ENCODE measurements at regions not wholly inside any gene's neighbourhood (a gene's known extent, or its start where the extent isn't known, plus 50 kb on each side); places are given as distances from the start of the nearest gene placed in this dataset.

DNA sequence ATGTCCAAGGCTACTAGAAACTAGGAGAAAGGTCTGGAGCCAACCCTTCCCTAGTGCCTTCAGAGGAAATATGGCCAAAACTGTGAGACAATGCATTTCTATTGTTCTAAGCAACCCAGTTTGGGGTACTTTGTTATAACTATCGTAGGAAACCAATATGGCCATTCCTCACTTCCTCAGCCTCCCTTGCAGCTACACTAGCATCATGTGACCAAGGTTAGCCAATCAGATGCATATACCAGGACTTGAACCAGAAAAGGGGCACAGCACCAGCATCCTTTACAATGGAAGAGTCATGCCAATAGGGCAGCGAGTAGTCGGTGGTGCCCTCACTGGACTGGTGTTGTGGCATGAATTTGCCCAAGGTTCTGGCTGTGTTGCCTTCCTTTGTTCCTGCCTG, 464.0 kb downstream of the TMEM114 start:
- H3K4me3 ChIP-seq = no peak overlapping the region
- H3K36me3 Mint-ChIP-seq (ENCODE audit: low read depth) = no peaks in the 10 kb centered on the region
- TF ChIP-seq EZH2phosphoT487 (IDR thresholded peaks at IDR 0.05; ENCODE audit: unreplicated experiment) (no peak), EZH2 (IDR thresholded peaks at IDR 0.05; ENCODE audit: low read depth, unreplicated experiment) (no peak), JUNB (IDR thresholded peaks at IDR 0.05; ENCODE audit: unreplicated experiment) (no peak), STAT1 (IDR thresholded peaks at IDR 0.05; ENCODE audit: unreplicated experiment) (no peak), NANOG (IDR thresholded peaks at IDR 0.05; ENCODE audit: borderline replicate concordance) (no peak), ZNF331 (CRISPR knock-in tag; IDR thresholded peaks at IDR 0.05; ENCODE audit: low read depth) (no peak)
- TF ChIP-seq, protein P1, sequence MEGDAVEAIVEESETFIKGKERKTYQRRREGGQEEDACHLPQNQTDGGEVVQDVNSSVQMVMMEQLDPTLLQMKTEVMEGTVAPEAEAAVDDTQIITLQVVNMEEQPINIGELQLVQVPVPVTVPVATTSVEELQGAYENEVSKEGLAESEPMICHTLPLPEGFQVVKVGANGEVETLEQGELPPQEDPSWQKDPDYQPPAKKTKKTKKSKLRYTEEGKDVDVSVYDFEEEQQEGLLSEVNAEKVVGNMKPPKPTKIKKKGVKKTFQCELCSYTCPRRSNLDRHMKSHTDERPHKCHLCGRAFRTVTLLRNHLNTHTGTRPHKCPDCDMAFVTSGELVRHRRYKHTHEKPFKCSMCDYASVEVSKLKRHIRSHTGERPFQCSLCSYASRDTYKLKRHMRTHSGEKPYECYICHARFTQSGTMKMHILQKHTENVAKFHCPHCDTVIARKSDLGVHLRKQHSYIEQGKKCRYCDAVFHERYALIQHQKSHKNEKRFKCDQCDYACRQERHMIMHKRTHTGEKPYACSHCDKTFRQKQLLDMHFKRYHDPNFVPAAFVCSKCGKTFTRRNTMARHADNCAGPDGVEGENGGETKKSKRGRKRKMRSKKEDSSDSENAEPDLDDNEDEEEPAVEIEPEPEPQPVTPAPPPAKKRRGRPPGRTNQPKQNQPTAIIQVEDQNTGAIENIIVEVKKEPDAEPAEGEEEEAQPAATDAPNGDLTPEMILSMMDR (conservative IDR thresholded peaks at IDR 0.05; ENCODE audit: low read depth in 2 of 2) = no peak
- TF ChIP-seq, protein P2, sequence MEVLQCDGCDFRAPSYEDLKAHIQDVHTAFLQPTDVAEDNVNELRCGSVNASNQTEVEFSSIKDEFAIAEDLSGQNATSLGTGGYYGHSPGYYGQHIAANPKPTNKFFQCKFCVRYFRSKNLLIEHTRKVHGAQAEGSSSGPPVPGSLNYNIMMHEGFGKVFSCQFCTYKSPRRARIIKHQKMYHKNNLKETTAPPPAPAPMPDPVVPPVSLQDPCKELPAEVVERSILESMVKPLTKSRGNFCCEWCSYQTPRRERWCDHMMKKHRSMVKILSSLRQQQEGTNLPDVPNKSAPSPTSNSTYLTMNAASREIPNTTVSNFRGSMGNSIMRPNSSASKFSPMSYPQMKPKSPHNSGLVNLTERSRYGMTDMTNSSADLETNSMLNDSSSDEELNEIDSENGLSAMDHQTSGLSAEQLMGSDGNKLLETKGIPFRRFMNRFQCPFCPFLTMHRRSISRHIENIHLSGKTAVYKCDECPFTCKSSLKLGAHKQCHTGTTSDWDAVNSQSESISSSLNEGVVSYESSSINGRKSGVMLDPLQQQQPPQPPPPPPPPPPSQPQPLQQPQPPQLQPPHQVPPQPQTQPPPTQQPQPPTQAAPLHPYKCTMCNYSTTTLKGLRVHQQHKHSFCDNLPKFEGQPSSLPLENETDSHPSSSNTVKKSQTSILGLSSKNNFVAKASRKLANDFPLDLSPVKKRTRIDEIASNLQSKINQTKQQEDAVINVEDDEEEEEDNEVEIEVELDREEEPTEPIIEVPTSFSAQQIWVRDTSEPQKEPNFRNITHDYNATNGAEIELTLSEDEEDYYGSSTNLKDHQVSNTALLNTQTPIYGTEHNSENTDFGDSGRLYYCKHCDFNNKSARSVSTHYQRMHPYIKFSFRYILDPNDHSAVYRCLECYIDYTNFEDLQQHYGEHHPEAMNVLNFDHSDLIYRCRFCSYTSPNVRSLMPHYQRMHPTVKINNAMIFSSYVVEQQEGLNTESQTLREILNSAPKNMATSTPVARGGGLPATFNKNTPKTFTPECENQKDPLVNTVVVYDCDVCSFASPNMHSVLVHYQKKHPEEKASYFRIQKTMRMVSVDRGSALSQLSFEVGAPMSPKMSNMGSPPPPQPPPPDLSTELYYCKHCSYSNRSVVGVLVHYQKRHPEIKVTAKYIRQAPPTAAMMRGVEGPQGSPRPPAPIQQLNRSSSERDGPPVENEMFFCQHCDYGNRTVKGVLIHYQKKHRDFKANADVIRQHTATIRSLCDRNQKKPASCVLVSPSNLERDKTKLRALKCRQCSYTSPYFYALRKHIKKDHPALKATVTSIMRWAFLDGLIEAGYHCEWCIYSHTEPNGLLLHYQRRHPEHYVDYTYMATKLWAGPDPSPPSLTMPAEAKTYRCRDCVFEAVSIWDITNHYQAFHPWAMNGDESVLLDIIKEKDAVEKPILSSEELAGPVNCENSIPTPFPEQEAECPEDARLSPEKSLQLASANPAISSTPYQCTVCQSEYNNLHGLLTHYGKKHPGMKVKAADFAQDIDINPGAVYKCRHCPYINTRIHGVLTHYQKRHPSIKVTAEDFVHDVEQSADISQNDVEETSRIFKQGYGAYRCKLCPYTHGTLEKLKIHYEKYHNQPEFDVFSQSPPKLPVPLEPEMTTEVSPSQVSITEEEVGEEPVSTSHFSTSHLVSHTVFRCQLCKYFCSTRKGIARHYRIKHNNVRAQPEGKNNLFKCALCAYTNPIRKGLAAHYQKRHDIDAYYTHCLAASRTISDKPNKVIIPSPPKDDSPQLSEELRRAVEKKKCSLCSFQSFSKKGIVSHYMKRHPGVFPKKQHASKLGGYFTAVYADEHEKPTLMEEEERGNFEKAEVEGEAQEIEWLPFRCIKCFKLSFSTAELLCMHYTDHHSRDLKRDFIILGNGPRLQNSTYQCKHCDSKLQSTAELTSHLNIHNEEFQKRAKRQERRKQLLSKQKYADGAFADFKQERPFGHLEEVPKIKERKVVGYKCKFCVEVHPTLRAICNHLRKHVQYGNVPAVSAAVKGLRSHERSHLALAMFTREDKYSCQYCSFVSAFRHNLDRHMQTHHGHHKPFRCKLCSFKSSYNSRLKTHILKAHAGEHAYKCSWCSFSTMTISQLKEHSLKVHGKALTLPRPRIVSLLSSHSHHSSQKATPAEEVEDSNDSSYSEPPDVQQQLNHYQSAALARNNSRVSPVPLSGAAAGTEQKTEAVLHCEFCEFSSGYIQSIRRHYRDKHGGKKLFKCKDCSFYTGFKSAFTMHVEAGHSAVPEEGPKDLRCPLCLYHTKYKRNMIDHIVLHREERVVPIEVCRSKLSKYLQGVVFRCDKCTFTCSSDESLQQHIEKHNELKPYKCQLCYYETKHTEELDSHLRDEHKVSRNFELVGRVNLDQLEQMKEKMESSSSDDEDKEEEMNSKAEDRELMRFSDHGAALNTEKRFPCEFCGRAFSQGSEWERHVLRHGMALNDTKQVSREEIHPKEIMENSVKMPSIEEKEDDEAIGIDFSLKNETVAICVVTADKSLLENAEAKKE (CRISPR knock-in tag; IDR thresholded peaks at IDR 0.05) = no peak
- TF ChIP-seq, protein P3, sequence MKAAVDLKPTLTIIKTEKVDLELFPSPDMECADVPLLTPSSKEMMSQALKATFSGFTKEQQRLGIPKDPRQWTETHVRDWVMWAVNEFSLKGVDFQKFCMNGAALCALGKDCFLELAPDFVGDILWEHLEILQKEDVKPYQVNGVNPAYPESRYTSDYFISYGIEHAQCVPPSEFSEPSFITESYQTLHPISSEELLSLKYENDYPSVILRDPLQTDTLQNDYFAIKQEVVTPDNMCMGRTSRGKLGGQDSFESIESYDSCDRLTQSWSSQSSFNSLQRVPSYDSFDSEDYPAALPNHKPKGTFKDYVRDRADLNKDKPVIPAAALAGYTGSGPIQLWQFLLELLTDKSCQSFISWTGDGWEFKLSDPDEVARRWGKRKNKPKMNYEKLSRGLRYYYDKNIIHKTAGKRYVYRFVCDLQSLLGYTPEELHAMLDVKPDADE (IDR thresholded peaks at IDR 0.05) = no peak

More for the DNA sequence above, 464.0 kb downstream of the TMEM114 start:
- peaks cover 18% of the 10 kb centered on the region; the same call in 2 of the 3 replicates for H3K9me3 Mint-ChIP-seq
- Histone ChIP-seq H3K79me2 (replicated peaks; ENCODE audit: insufficient read depth) (no peaks in the 10 kb centered on the region), H3F3A (replicated peaks; ENCODE audit: low read depth) (no peaks in the 10 kb centered on the region), H3K27ac (ENCODE audit: low read depth) (no peak overlapping the region), H4K20me1 (replicated peaks; ENCODE audit: insufficient read depth) (no peaks in the 10 kb centered on the region), H2AFZ (no peak overlapping the region), H3K4me2 (no peak overlapping the region), H3K9me2 (ENCODE audit: insufficient read depth) (no peaks in the 10 kb centered on the region), H3K36me3 (ENCODE audit: insufficient read depth) (no peaks in the 10 kb centered on the region), H3K27me3 (ENCODE audit: insufficient read depth) (no peaks in the 10 kb centered on the region), H3K4me1 (ENCODE audit: insufficient read depth) (no peaks in the 10 kb centered on the region)
- H3K27me3 Mint-ChIP-seq (ENCODE audit: insufficient read depth, low read depth, poor library complexity) = peaks cover 3% of the 10 kb centered on the region
- H3K4me3 Mint-ChIP-seq = no peak overlapping the region
- DNase-seq (ENCODE audit: low spot score) (no peak), ATAC-seq (no peak)
- no peak overlapping the region for H3K27ac Mint-ChIP-seq
- no peaks in the 10 kb centered on the region for H3K4me1 Mint-ChIP-seq

Measured in GM23338 (cell line).